B cell (primary cell): ENCODE measurements at regions not wholly inside any gene's neighbourhood (a gene's known extent, or its start where the extent isn't known, plus 50 kb on each side); places are given as distances from the start of the nearest gene placed in this dataset.

Experiments
- CTCF ChIP-seq: fragments of 200-600 bp; IDR thresholded peaks from one replicate; pipeline ENCODE4 v1.8.0; 2022; ENCODE audit warnings: antibody characterized with exemption, mild to moderate bottlenecking
- EZH2 ChIP-seq: IDR thresholded peaks from 2 replicates; pipeline ENCODE4 v1.6.1; 2012; ENCODE audit warnings: borderline replicate concordance, low read depth, mild to moderate bottlenecking, moderate library complexity, low read length; ENCODE audit not compliant: insufficient read depth, poor library complexity, severe bottlenecking

- TF ChIP-seq EZH2 (no peak), CTCF (no peak)
Observed at GRCh38 chr19:31128291-31128690, 220.9 kb downstream of the TSHZ3 start.
